ENCODE measurements at regions not wholly inside any gene's neighbourhood (a gene's known extent, or its start where the extent isn't known, plus 50 kb on each side); places are given as distances from the start of the nearest gene placed in this dataset.
"Not testable (repeated sequence)": the region's sequence is repeated elsewhere in the genome, so short reads cannot be mapped to it uniquely, and the experiment has no call there.

GRCh38 chr3:557972-558371, 361.4 kb downstream of the CHL1 start:
- TF ChIP-seq EZH2phosphoT487 (IDR thresholded peaks at IDR 0.05; ENCODE audit: borderline replicate concordance) = no peak
- no peak for TF ChIP-seq CTCF (conservative IDR thresholded peaks at IDR 0.05; ENCODE audit: low read length)
- no peak overlapping the region for H3K9ac ChIP-seq (ENCODE audit: low read depth, low read length, poor library complexity, severe bottlenecking)
- H3K4me2 ChIP-seq (ENCODE audit: low read depth, low read length, poor library complexity, severe bottlenecking) = no peak overlapping the region

GRCh38 chr3:567488-568185, 371.1 kb downstream of the CHL1 start:
- Histone ChIP-seq H3K9me3 (ENCODE audit: insufficient read depth, low read depth, low read length) (no peaks in the 10 kb centered on the region; the same call in 1 of the 2 replicates), H3K4me3 (ENCODE audit: low read length, poor library complexity, severe bottlenecking) (no peak overlapping the region), H3K4me1 (ENCODE audit: insufficient read depth, low read length, poor library complexity, severe bottlenecking) (no peaks in the 10 kb centered on the region), H3F3A (ENCODE audit: low read depth) (no peaks in the 10 kb centered on the region), H4K20me1 (ENCODE audit: insufficient read depth, low read length, poor library complexity, severe bottlenecking) (no peaks in the 10 kb centered on the region), H2AFZ (ENCODE audit: low read length) (no peak overlapping the region), H3K9ac (ENCODE audit: low read depth, low read length, poor library complexity, severe bottlenecking) (no peak overlapping the region), H3K9me2 (replicated peaks; ENCODE audit: low read depth, low read length) (no peaks in the 10 kb centered on the region), H3K36me3 (ENCODE audit: insufficient read depth, low read length) (no peaks in the 10 kb centered on the region), H3K4me2 (ENCODE audit: low read depth, low read length, poor library complexity, severe bottlenecking) (no peak overlapping the region), H3K27me3 (ENCODE audit: insufficient read depth, low read length, poor library complexity, severe bottlenecking) (no peaks in the 10 kb centered on the region), H3K79me2 (ENCODE audit: insufficient read depth, low read length) (no peaks in the 10 kb centered on the region)
- no peak for TF ChIP-seq CTCF (conservative IDR thresholded peaks at IDR 0.05; ENCODE audit: low read length)
- no peak for TF ChIP-seq EZH2phosphoT487 (IDR thresholded peaks at IDR 0.05; ENCODE audit: borderline replicate concordance)

More at GRCh38 chr3:557972-558371, 361.4 kb downstream of the CHL1 start:
- Histone ChIP-seq H3K27me3 (ENCODE audit: insufficient read depth, low read length, poor library complexity, severe bottlenecking) (no peaks in the 10 kb centered on the region), H3F3A (ENCODE audit: low read depth) (no peaks in the 10 kb centered on the region), H4K20me1 (ENCODE audit: insufficient read depth, low read length, poor library complexity, severe bottlenecking) (no peaks in the 10 kb centered on the region), H3K9me2 (replicated peaks; ENCODE audit: low read depth, low read length) (no peaks in the 10 kb centered on the region), H3K36me3 (ENCODE audit: insufficient read depth, low read length) (no peaks in the 10 kb centered on the region), H3K4me1 (ENCODE audit: insufficient read depth, low read length, poor library complexity, severe bottlenecking) (no peaks in the 10 kb centered on the region), H3K4me3 (ENCODE audit: low read length, poor library complexity, severe bottlenecking) (no peak overlapping the region), H3K9me3 (ENCODE audit: insufficient read depth, low read depth, low read length) (peaks cover 16% of the 10 kb centered on the region; the same call in 1 of the 2 replicates), H2AFZ (ENCODE audit: low read length) (no peak overlapping the region), H3K79me2 (ENCODE audit: insufficient read depth, low read length) (no peaks in the 10 kb centered on the region)

- H3K4me1 ChIP-seq (ENCODE audit: insufficient read depth, low read length, poor library complexity, severe bottlenecking); H3K4me3 ChIP-seq (ENCODE audit: low read length, poor library complexity, severe bottlenecking): not testable (repeated sequence)
Measured at GRCh38 chr3:579529-579928, 383.0 kb downstream of the CHL1 start.

GRCh38 chr3:589066-589465, 392.5 kb downstream of the CHL1 start:
- H3K4me2 ChIP-seq (ENCODE audit: low read depth, low read length, poor library complexity, severe bottlenecking); H3K4me1 ChIP-seq (ENCODE audit: insufficient read depth, low read length, poor library complexity, severe bottlenecking); H4K20me1 ChIP-seq (ENCODE audit: insufficient read depth, low read length, poor library complexity, severe bottlenecking); H3K9ac ChIP-seq (ENCODE audit: low read depth, low read length, poor library complexity, severe bottlenecking); H2AFZ ChIP-seq (ENCODE audit: low read length); H3K9me3 ChIP-seq (ENCODE audit: insufficient read depth, low read depth, low read length); H3K79me2 ChIP-seq (ENCODE audit: insufficient read depth, low read length); H3K27me3 ChIP-seq (ENCODE audit: insufficient read depth, low read length, poor library complexity, severe bottlenecking); H3K4me3 ChIP-seq (ENCODE audit: low read length, poor library complexity, severe bottlenecking); H3F3A ChIP-seq (ENCODE audit: low read depth); H3K9me2 ChIP-seq (replicated peaks; ENCODE audit: low read depth, low read length); H3K36me3 ChIP-seq (ENCODE audit: insufficient read depth, low read length): not testable (repeated sequence)

More at GRCh38 chr3:579529-579928, 383.0 kb downstream of the CHL1 start:
- H3F3A ChIP-seq (ENCODE audit: low read depth); H3K4me2 ChIP-seq (ENCODE audit: low read depth, low read length, poor library complexity, severe bottlenecking); H4K20me1 ChIP-seq (ENCODE audit: insufficient read depth, low read length, poor library complexity, severe bottlenecking); H3K9me3 ChIP-seq (ENCODE audit: insufficient read depth, low read depth, low read length); H2AFZ ChIP-seq (ENCODE audit: low read length); H3K79me2 ChIP-seq (ENCODE audit: insufficient read depth, low read length); H3K36me3 ChIP-seq (ENCODE audit: insufficient read depth, low read length); H3K9me2 ChIP-seq (replicated peaks; ENCODE audit: low read depth, low read length); H3K9ac ChIP-seq (ENCODE audit: low read depth, low read length, poor library complexity, severe bottlenecking); H3K27me3 ChIP-seq (ENCODE audit: insufficient read depth, low read length, poor library complexity, severe bottlenecking): not testable (repeated sequence)

GRCh38 chr3:597304-597703, 400.7 kb downstream of the CHL1 start:
- not testable (repeated sequence) for H3F3A ChIP-seq (ENCODE audit: low read depth); H3K4me1 ChIP-seq (ENCODE audit: insufficient read depth, low read length, poor library complexity, severe bottlenecking); H4K20me1 ChIP-seq (ENCODE audit: insufficient read depth, low read length, poor library complexity, severe bottlenecking); H3K4me3 ChIP-seq (ENCODE audit: low read length, poor library complexity, severe bottlenecking); H2AFZ ChIP-seq (ENCODE audit: low read length); H3K4me2 ChIP-seq (ENCODE audit: low read depth, low read length, poor library complexity, severe bottlenecking); H3K27me3 ChIP-seq (ENCODE audit: insufficient read depth, low read length, poor library complexity, severe bottlenecking); H3K9me2 ChIP-seq (replicated peaks; ENCODE audit: low read depth, low read length); H3K36me3 ChIP-seq (ENCODE audit: insufficient read depth, low read length); H3K79me2 ChIP-seq (ENCODE audit: insufficient read depth, low read length); H3K9me3 ChIP-seq (ENCODE audit: insufficient read depth, low read depth, low read length); H3K9ac ChIP-seq (ENCODE audit: low read depth, low read length, poor library complexity, severe bottlenecking)

GRCh38 chr3:597746-598145, 401.2 kb downstream of the CHL1 start:
- H3K79me2 ChIP-seq (ENCODE audit: insufficient read depth, low read length); H3K36me3 ChIP-seq (ENCODE audit: insufficient read depth, low read length); H3K4me1 ChIP-seq (ENCODE audit: insufficient read depth, low read length, poor library complexity, severe bottlenecking); H2AFZ ChIP-seq (ENCODE audit: low read length); H3K27me3 ChIP-seq (ENCODE audit: insufficient read depth, low read length, poor library complexity, severe bottlenecking); H3F3A ChIP-seq (ENCODE audit: low read depth); H3K4me3 ChIP-seq (ENCODE audit: low read length, poor library complexity, severe bottlenecking); H3K9me3 ChIP-seq (ENCODE audit: insufficient read depth, low read depth, low read length); H3K9me2 ChIP-seq (replicated peaks; ENCODE audit: low read depth, low read length); H3K9ac ChIP-seq (ENCODE audit: low read depth, low read length, poor library complexity, severe bottlenecking); H4K20me1 ChIP-seq (ENCODE audit: insufficient read depth, low read length, poor library complexity, severe bottlenecking); H3K4me2 ChIP-seq (ENCODE audit: low read depth, low read length, poor library complexity, severe bottlenecking): not testable (repeated sequence)

Measured in Loucy (cell line).